ENCODE measurements at regions not wholly inside any gene's neighbourhood (a gene's known extent, or its start where the extent isn't known, plus 50 kb on each side); places are given as distances from the start of the nearest gene placed in this dataset.

- Histone ChIP-seq H3K4me3 (no peak overlapping the region), H3K27me3 (no peaks in the 10 kb centered on the region), H3K4me1 (peaks cover 0 to 8% (median 0%) of the 10 kb centered on the region in 4 donors), H3K9me3 (no peaks in the 10 kb centered on the region), H3K27ac (no peak overlapping the region), H3K36me3 (no peaks in the 10 kb centered on the region)
- TF ChIP-seq POLR2A (IDR thresholded peaks at IDR 0.05) (no peak), CTCF (IDR thresholded peaks at IDR 0.05) (no peak)
- ATAC-seq (no peak), DNase-seq (no peak)
- intact Hi-C loops (cut with DNase I) = no loop called here
- WGBS (ENCODE audit: insufficient coverage, low coverage, low lambda C conversion rate, missing lambda C conversion rate) = 96% methylated on average over 4 of the region's 4 CpGs
These were observed 327.5 kb upstream of the TBL1XR1 start for GRCh38 chr3:177524742-177525141.

GRCh38 chr3:177525414-177525813 lies 328.1 kb upstream of the TBL1XR1 start:
- intact Hi-C loops (cut with DNase I) = no loop called here
- 93% methylated on average over 1 of the region's 1 CpG for WGBS (ENCODE audit: insufficient coverage, low coverage, low lambda C conversion rate, missing lambda C conversion rate)

GRCh38 chr3:177525987-177526712 lies 328.9 kb upstream of the TBL1XR1 start:
- intact Hi-C loops (cut with DNase I) = no loop called here
- no peaks in the 10 kb centered on the region for H3K9me3 ChIP-seq
- peaks cover 0 to 8% (median 0%) of the 10 kb centered on the region in 4 donors for H3K4me1 ChIP-seq
- DNase-seq (no peak), ATAC-seq (no peak)
- no peaks in the 10 kb centered on the region for H3K27me3 ChIP-seq
- TF ChIP-seq POLR2A (IDR thresholded peaks at IDR 0.05) = no peak
- TF ChIP-seq CTCF (IDR thresholded peaks at IDR 0.05) = no peak
- no peak overlapping the region for H3K27ac ChIP-seq
- no peak overlapping the region for H3K4me3 ChIP-seq
- 61% methylated on average over 9 of the region's 9 CpGs for WGBS (ENCODE audit: insufficient coverage, low coverage, low lambda C conversion rate, missing lambda C conversion rate)
- no peaks in the 10 kb centered on the region for H3K36me3 ChIP-seq

More at GRCh38 chr3:177525414-177525813, 328.1 kb upstream of the TBL1XR1 start:
- no peak for TF ChIP-seq CTCF (IDR thresholded peaks at IDR 0.05)
- no peak for TF ChIP-seq POLR2A (IDR thresholded peaks at IDR 0.05)
- Histone ChIP-seq H3K36me3 (no peaks in the 10 kb centered on the region), H3K4me1 (peaks cover 0 to 8% (median 0%) of the 10 kb centered on the region in 4 donors), H3K27me3 (no peaks in the 10 kb centered on the region), H3K4me3 (no peak overlapping the region), H3K27ac (no peak overlapping the region), H3K9me3 (no peaks in the 10 kb centered on the region)
- no peak for ATAC-seq
- no peak for DNase-seq

- peaks cover 0 to 8% (median 0%) of the 10 kb centered on the region in 4 donors for H3K4me1 ChIP-seq
- H3K27ac ChIP-seq = no peak overlapping the region
- H3K36me3 ChIP-seq = no peaks in the 10 kb centered on the region
- DNase-seq (no peak), ATAC-seq (no peak)
- no peaks in the 10 kb centered on the region for H3K27me3 ChIP-seq
- no peak overlapping the region for H3K4me3 ChIP-seq
- H3K9me3 ChIP-seq = no peaks in the 10 kb centered on the region
- TF ChIP-seq CTCF (IDR thresholded peaks at IDR 0.05) (no peak), POLR2A (IDR thresholded peaks at IDR 0.05) (no peak)
- intact Hi-C loops (cut with DNase I) = no loop called here
- WGBS (ENCODE audit: insufficient coverage, low coverage, low lambda C conversion rate, missing lambda C conversion rate) = 88% methylated on average over 4 of the region's 7 CpGs
These were observed 329.9 kb upstream of the TBL1XR1 start for GRCh38 chr3:177527182-177527581.
